SW480 (cell line): ENCODE measurements at regions not wholly inside any gene's neighbourhood (a gene's known extent, or its start where the extent isn't known, plus 50 kb on each side); places are given as distances from the start of the nearest gene placed in this dataset.
"Not testable (repeated sequence)": the region's sequence is repeated elsewhere in the genome, so short reads cannot be mapped to it uniquely, and the experiment has no call there.

Source experiments
- DNase-seq: peaks from one replicate; pipeline ENCODE4 v3.0.0-alpha.2; 2016; ENCODE audit warnings: low spot score

DNA sequence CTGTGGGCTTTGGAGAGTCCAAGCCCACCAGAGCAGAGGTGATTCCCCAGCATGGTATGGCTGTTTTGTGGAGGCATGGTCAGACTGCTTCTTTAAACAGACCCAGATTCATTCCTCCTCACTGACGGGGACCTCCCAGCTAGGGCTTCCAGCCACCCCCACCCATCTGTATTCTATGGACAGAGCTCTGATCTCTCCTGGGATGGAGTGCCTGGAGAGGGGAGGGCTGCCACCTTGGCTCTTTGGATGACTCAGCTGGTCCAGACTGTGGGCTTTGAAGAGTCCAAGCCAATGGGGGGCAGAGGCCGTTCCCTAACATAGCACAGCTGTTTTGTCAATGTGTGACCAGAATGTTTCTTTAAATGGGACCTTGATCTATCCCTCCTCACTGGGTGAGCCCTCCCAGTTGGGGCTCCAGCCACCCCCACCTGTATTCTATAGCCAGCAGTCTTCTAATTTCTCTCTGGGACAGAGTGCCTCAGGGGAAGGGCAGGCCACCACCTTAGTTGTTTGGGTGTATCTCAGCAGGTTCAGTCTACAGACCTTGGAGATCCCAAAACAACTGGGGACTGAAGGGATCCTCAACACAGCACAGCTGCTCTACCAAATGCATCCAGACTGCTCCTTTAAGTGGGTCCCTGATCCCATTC lies 122.0 kb upstream of the OSTN start:
- DNase-seq: no peak

DNA sequence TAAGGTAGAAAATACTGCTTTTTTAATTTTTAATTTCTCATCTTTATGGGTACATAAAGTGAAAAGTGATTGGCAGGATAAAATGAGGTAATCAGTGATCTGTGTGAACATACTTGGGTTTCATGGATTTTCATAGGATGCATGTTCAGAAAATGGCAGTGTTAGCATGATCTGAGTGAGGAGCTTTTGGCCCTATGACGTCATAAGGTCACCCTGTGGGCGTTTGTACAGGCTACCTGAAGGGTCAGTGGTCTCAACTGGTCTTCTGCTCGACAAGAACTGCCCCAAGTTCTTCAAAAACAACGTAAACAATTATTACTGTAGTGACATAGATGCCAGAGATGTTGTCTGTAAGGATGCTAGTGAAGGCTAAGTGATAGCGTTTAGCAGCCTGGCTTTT lies 124.5 kb upstream of the OSTN start:
- no peak for DNase-seq

DNA sequence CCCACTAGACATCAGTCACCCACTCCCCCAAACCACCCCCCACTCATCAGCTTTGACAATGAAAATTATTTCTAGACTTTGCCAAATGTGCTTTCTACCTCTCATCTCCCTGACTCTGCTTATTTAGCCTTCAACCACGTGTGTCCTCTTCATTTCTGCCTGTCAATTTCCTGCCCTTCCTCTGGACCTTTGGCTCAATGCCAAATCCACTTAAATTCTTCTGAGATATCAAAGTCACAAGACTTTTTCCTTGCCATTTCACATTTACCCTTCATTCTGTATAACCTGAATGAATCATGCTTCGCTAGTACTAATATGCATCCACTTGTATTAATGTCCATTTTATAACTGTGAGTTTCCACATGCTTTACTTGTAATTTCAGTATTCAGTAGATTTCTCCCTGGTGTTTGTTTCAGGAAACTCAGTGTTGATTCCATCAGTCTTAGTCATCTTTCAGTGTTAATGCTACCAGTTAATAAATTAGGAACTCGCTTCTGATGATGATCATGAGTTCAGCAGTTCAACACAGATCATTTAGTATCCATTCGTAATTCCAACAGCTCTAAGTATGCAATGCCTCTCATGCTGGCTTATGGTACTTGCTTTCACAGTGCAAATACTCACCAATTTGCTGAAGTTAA lies 128.2 kb upstream of the OSTN start:
- no peak for DNase-seq

DNA sequence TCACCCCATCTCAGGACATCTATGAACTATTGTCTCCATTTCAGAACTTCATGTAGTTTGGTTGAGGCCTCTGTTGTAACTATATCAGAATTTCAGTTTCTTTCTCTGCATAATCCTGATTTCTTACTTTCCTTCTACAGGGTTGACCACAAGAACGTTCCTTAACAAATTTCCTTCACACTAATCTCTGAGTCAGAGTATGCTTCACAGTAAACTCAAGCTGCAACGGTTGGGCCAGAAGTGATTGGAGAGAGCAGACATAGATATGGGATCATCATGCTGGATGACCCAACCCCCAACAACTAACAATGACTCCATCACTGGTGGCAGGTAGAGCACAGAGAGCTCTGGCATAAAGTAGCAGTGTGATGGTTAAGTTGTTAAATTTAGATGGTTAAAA lies 128.8 kb upstream of the OSTN start:
- DNase-seq: no peak

DNA sequence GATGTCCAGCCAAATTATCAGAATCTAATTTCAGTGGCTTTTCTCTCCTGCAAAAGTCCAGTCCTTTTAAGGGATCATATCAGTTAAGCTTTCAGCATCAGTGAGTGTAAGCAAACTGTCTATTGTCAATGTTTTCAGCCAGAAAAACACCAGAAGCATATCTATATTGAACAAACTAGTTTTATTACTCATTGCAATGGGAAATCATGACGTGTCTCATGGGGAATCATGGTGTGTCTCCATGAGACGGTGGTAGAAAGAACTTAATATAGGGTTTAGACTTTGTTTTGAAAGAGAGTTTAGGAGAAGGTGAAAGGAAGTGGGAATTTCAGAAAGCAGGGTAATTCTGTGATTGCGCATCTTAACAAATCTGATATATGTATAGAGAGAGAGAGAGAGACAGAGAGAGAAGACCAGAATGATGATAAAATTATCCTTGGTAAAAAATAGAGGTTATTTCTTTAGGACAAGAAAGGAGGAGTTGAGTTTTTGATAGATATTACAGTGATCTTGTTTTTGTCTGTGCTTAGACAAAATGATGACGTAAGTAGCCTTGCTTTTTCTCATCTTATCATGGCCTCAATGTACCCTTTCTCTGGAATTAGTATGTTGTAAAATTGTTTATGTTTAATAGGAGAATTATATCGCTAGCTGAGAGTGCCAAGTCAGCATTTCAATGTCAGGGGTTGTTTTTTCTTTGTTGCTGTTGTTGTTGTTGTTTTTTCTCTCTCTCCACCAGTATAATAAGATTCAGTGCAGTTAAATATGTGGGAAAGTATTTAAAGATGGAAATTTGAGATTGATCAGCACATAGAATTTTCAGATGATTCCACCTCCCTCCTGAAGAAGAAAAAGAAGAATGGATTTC lies 129.9 kb upstream of the OSTN start:
- DNase-seq: no peak

DNA sequence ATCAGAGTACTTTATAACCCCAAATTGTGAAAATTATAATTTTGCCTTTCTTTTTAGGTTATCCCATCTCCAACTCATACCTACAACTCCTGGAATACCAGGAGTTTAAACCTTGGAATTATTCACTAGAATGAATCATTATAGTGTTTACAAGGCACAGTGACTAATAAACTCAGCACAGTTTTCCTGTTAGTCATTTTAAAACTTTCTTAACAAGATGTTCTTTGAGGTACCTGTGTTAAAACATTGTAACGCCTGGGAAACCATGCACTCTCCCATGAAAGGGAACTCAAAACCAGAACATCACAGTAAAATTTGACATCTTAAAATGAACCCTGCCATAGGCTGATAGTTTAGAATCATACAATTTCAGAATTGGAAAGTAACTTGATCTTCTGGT lies 132.4 kb upstream of the OSTN start:
- no peak for DNase-seq

DNA sequence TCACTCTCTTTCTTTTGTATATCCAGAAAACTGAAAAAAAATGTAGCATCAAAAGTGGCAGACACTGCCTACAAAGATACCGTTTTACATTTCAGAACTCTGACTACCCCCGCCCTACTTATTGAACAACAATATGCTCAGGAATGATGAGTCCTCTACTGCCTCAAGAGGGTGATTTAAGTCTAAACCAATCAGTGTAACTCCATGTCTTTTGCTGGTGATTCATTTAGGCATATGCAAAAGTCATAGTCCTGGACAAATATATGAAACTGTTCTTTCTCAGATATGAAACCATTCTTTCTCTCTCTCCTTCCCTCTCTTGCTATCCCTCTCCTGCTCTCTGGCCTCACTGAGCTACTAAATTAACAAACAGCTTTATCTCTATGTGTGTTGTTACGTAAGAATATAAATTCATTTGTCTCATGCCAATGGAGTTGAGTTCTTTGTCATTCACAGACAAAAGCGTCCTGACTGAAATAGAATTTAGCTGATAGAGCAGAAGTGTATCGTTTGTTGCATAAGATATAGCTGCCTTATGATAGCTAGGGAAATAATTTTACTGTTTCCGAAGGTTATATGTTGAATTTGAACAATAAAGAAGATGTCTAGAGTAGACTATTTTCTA lies 133.7 kb upstream of the OSTN start:
- DNase-seq: no peak

DNA sequence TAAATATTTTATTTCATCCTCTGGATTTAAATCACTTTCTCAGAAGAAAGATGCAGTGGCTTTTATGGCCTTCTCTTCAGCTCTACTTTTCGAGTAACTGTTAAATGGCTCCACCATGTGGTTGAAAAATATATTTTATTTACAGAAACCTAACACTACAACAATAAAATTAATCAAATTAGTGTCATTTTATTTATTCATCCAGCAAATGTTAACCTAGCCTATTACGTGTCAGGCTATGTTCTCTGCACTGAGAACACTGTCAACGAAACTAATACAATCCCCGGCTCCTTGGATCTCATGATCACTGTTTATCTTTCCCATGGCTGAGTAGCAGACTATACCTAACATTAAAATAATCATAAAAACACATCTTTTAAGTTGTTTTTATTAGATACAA lies 148.0 kb upstream of the OSTN start:
- peak; percentile 36 for DNase-seq

DNA sequence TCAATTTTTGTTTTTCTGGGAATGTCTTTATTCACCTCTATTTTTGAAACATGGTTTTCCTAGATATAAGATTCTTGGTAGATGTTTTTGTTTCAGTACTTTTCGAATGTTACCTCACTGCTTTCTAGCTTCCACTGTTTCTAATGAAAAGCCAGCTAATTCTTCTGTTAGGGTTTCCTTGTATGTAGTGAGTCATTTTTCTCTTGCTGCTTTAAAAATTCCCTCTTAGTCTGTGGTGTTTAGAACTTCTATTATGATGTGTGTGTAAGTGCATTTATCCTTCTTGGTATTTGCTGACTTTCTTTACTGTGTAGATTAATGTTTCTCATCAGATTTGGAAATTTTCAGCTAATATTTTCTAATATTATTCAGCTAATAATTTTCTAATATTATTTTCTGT lies 151.1 kb upstream of the OSTN start:
- DNase-seq: no peak

DNA sequence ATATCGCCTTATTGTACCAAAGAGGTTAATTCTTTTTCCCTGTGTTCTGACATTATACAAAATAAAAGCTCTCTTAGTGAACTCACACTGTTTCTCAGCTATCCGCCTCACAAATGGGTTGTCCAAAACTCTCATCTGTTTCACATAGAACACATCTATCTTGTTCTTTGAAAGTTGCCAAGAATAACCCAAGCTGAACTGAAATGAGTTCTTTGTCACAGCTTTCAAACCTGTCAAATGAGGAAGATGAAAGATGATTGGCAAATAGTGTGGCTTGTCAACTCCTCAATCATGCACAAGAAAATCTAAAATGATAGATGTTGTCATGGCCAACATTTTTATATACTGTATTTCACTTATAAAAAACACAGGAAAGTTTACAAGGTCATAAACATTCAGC lies 168.1 kb upstream of the OSTN start:
- DNase-seq: no peak

DNA sequence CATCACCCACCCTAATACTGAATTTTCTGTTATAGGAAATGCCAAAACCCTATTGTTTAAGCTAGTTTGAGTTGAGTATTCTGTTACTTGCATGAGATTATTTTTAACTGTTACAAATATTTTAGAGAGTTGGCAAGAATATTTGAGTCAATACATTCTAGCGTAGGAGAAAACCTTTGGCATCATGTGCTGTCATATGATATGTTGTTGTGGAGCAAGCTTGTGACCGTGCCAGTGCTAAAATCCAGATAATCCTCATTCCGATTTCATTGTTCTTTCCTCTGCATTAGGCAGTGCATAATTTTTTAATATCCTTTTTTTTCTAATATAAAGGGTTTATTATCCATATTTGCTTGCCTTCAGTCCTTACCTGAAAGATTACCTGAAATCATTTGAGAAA lies 168.0 kb upstream of the GMNC start:
- no peak for DNase-seq

DNA sequence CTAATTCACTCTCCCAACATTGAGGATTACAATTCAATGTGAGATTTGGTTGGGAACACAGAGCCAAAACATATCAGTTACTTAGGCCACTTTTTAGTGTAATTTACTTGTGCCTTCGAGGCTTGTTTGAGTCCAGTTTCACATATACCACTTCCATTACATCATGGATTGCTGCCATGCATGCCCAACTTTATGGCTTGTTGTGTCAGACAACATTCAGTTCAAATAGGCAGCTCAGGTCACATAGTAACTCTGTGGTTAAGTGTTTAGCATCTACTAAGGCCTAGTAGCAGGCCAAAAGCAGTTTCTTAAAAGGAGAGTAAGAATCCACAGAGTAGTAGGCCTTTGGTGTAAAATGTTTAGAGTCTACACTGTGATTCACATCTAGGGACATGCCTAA lies 164.3 kb upstream of the GMNC start:
- DNase-seq: no peak

DNA sequence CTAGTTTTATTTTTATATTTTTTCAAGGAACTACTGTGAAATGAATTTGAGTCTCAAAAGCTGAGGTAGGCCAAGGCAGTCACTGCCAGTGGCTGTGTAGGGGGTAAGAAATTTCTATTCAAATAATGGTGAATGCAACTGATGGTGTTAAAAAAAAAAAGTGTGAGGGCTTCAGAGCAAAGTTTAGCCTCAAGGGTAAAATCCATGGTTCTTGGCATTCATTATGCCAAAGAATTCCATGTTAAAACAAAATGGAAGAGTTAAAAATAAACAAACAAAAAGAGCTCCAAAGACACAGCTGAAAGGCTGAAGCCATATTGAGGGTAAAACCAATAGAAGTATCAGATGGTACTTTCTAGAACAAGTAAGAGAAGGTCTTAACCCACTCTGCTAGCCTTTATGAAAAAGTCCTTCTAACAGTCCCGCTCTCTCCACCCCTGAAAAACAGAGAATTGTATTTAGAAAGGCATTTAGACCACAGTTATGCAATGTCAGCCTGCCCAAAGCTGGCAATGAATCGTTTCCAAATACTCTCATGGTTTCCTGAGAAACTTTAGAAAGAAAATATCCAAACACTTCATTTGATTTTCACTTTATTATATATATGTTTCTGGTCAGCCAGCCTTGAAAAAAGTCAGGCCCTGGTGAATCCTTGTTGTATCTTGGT lies 158.4 kb upstream of the GMNC start:
- DNase-seq: no peak

DNA sequence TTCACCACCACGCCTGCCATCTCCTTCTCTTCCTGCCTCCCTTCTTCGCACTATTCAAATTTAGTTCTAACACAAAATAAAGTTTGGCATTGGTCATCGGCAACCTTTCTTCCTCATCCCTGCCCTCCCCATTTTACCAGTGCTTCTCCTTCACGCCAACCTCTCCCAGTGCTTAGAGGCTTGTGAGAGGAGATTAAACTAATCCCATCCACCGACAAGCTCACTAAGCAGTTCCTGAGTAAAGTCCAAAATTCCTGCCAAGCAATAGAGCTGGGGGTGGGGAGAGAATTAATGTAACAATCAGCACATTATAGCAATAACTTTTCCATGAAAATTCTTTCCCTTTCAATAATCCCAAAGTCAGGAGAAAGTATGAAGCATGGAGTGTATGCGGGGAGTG lies 157.4 kb upstream of the GMNC start:
- DNase-seq: no peak

DNA sequence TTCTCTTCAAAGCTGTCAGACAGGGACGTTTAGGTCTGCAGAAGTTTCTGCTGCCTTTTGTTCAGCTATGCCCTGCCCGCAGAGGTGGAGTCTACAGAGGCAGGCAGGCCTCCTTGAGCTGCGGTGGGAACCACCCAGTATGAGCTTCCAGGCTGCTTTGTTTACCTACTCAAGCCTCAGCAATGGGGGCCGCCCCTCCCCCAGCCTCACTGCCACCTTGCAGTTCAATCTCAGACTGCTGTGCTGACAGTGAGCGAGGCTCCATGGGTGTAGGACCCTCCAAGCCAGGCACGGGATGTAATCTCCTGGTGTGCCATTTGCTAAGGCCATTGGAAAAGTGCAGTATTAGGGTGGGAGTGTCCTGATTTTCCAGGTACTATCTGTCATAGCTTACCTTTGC lies 153.5 kb upstream of the GMNC start:
- DNase-seq: not testable (repeated sequence)

DNA sequence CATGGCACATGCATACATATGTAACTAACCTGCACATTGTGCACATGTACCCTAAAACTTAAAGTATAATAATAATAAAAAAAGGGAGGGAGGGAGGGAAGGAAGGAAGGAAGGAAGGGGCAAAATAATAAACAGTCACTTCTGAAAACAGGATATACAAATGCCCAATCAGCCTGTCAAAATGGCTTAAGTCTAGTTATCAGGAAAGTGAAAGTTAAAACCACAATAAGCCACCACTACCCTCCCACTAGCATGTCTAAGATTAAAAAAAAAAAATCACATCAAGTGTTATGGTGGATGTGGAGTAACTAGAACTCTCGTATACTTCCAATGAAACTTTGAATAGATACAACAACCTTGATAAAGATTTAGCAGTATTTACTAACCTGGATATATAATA lies 145.6 kb upstream of the GMNC start:
- no peak for DNase-seq

DNA sequence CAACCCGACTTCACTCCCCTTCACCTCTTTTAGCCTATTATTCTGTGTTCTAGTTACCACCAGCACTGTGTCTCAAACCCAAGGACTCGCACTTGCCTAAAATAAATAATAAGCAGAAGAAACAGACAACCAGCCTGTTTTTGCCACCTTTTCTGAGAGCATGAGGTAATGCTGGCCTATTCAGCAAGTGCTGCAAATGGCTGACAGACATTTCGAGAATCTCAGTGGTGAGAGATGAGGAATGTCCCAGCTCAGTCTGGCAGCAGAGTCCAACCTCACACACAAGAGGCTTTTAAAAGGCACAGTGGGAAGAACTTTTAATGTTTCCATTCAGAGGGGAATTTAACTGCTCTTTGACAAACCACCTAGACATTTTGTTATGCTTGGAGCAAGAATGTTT lies 143.3 kb upstream of the GMNC start:
- DNase-seq: no peak

DNA sequence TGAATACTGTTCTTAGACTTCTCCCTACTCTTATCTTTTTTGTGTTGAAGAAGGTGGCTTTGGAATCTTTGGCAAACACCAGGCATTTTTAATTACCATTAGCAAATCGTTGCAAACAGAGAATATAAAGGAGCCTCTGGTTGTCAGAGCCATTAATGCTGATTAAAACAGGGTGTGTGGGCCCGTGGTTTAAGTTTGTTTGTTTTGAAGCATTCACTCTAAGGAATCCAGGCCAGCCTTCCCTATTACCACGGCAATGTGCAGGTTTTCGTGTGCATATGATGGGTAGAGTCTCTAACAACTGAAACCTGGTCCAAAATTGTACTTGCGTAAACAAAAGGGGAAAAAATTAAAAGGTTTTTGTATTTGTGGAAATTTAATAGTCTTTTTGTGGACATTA lies 141.2 kb upstream of the GMNC start:
- no peak for DNase-seq

DNA sequence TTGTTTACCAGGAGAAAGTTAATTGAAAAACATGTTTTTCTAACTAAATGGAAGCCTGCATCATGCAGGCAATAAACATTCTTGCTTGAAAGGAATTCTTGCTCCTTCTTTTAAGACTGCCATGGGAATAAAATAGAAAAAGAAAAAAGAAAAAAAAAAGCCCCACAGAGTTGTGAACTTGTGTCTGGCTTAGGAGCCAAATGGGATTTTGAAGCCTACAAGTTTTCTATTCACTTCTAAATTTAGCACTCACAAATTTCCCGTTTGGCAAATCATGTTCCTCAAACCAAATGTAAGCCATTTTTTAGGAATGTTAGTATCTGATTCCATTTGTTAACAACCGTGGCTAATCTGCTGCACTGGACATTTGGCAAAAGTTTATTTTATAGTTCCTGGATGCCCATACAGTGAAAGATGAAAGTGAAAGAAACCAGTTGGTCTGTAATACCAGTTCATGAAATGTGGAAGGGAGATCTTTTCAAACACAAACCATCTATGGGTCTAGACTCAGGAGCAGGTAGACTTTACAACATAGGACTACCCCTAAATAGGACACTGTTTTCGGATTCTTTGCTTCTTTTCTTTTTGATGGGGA lies 133.8 kb upstream of the GMNC start:
- no peak for DNase-seq

DNA sequence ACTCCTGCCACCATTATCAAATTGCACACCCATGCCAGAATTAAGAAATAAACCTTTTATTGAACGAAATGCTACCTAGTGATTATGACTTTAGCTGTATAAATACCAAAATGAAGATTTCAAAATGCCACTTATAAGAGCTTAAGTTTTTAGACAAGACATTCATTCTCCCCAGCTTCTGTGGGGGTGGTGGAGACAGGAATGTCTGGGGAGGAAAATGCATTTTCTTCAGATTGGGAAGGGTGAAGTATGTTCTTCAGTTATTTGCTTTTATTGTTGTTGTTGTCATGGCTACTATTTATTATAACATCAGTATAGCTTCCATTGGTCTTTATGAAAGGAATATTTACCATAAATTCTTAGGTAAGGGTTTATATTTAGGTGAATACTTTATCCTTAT lies 132.7 kb upstream of the GMNC start:
- DNase-seq: no peak

DNA sequence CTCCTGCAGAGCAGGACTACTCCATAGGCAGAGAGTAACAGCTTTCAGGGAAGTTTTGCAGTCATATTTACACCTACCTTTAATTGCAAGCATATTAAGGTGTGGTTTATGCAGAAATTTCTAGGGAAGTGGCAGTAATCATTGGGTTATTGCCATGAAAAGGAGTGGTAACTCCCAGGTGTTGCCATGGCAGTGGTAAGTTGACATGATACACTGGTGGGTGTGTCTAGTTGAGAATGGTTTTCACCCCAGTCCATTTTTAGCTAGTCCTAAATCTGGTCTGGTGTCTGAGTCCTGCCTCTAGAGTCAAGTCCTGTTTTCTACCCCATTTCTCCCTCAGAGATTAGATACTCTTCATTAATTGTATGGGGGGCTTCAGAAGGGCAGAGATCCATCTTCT lies 128.4 kb upstream of the GMNC start:
- no peak for DNase-seq

DNA sequence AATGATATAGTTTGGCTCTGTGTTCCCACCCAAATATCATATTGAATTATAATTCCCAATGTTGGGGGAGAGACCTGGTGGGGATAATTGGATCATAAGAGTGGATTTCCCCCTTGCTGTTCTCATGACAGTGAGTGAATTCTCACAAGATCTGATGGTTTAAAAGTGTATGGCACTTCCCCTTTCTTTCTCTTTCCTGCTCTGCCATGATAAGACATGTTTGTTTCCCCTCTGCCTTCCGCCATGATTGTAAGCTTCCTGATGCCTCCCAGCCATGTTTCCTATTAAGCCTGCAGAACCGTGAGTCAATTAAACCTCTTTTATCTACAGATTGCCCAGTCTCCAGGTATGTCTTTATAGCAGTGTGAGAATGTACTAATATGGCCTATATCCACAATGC lies 126.7 kb upstream of the GMNC start:
- DNase-seq: no peak
